GM12865 (cell line): ENCODE measurements at regions not wholly inside any gene's neighbourhood (a gene's known extent, or its start where the extent isn't known, plus 50 kb on each side); places are given as distances from the start of the nearest gene placed in this dataset.

Experiments used
- DNase-seq: peaks from one replicate; pipeline ENCODE4 v3.0.0; 2010; ENCODE audit warnings: low read depth
- H3K4me3 ChIP-seq: 2 replicates; pipeline ENCODE4 v1.5.1; 2011; ENCODE audit warnings: mild to moderate bottlenecking, low read depth, low read length, control low read depth
- TF ChIP-seq, protein P1 (sequence below): IDR thresholded peaks from 2 replicates; pipeline ENCODE4 v1.5.1; 2011; ENCODE audit warnings: low read length, control low read depth, low read depth, inconsistent platforms; ENCODE audit not compliant: insufficient read depth; ENCODE audit errors: missing control alignments

DNA sequence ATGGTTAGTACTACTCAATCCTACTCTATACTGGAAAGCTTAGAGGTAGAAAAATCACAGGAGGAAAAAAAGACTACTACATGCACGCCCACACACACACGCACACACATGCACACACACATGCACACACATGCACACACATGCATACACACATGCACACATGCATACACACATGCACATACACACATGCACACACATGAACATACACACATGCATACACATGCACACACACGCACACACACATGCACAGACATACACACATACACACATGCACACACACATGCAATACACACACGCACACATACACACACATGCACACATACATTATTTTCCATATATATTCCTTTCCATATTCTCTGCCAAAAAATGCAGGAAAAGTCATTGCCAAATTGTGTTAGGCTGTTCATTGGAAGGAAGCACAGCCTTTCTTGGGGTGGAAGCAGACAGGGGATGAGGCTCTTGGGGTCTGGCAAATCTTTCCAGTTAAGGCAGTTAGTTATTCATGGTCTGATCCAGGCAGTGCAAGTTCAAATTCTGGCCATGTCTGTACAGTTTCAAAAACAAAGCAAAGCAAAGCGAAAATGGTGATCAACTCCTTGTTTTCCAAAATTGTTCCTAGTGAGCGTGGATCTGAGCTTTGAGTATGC is 187.9 kb upstream of the EGFLAM start:
- no peak overlapping the region for H3K4me3 ChIP-seq
- TF ChIP-seq, protein P1, sequence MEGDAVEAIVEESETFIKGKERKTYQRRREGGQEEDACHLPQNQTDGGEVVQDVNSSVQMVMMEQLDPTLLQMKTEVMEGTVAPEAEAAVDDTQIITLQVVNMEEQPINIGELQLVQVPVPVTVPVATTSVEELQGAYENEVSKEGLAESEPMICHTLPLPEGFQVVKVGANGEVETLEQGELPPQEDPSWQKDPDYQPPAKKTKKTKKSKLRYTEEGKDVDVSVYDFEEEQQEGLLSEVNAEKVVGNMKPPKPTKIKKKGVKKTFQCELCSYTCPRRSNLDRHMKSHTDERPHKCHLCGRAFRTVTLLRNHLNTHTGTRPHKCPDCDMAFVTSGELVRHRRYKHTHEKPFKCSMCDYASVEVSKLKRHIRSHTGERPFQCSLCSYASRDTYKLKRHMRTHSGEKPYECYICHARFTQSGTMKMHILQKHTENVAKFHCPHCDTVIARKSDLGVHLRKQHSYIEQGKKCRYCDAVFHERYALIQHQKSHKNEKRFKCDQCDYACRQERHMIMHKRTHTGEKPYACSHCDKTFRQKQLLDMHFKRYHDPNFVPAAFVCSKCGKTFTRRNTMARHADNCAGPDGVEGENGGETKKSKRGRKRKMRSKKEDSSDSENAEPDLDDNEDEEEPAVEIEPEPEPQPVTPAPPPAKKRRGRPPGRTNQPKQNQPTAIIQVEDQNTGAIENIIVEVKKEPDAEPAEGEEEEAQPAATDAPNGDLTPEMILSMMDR, result no peak
- no peak for DNase-seq

DNA sequence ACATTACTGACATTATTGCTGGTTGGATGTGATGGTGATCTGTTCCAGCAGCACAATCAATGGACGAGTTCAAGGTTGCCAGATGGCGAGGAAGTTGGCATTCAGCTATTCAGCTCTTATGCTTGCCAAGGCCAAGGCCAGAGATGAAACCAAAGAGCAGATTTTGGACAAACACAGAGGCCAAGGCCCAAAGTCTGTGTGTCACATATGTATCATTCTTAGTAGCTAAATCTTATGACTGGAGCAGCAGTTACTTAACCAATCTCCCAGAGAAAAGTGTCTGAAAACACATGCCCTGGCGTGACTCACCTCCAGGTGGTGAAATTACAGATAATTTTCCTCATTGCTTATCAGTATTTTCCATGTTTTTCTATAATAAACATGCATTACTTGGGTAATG is 189.0 kb upstream of the EGFLAM start:
- no peak overlapping the region for H3K4me3 ChIP-seq
- TF ChIP-seq, protein P1, result no peak
- no peak for DNase-seq

- DNase-seq, result no peak
- no peak overlapping the region for H3K4me3 ChIP-seq
- TF ChIP-seq, protein P1, result no peak
Observed at GRCh38 chr5:38060354-38060753, 198.0 kb upstream of the EGFLAM start.

GRCh38 chr5:38059876-38060275 is 198.5 kb upstream of the EGFLAM start:
- no peak for DNase-seq
- TF ChIP-seq, protein P1, result no peak

GRCh38 chr5:38051711-38052511 is 206.4 kb upstream of the EGFLAM start:
- H3K4me3 ChIP-seq, result no peak overlapping the region
- TF ChIP-seq, protein P1, result no peak
- DNase-seq, result no peak

More at GRCh38 chr5:38059876-38060275, 198.5 kb upstream of the EGFLAM start:
- H3K4me3 ChIP-seq, result no peak overlapping the region

GRCh38 chr5:38048400-38048799 is 208.6 kb upstream of the GDNF start:
- H3K4me3 ChIP-seq, result no peak overlapping the region
- TF ChIP-seq, protein P1, result no peak
- no peak for DNase-seq
